ENCODE measurements at regions not wholly inside any gene's neighbourhood (a gene's known extent, or its start where the extent isn't known, plus 50 kb on each side); places are given as distances from the start of the nearest gene placed in this dataset.
A peak's percentile ranks its signal among the peaks of the same experiment; 100 is the strongest.
"Not testable (repeated sequence)": the region's sequence is repeated elsewhere in the genome, so short reads cannot be mapped to it uniquely, and the experiment has no call there.

DNA sequence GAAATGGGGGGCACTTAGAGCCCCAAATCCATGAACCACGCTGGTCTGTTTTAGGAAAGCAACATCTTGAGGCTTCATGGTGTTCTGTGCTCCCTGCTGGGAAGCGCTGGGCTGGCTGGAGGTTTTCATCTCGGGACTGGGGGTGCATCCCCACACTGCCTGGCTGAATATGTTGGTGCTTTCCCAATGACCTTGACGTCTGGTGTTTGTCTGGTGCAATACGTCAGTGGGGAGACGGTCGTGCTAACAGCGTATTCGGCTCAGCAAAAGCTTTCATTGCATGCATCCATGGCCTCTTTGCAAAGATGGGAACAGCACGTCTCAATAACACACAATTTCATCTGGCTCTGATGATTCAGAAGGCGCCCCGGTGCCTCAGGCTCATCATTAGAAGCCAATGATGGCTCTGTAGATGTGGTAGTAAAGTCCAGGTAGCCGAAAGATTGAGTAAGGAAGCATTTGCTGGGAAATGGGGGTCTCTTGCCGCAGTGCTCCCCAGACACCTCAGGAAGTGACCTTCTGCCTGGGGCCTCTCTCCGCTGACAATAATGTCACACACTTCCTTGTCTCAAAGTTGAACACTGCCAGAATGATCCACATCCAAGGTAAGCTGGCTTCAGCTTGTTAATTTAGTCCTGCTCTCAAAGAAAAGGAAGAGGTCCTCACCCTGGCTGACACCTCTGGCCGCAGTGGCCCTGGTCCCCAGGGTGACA is 97.7 kb downstream of the ING1 start:
- DNase-seq (ENCODE audit: low spot score), result no peak

DNA sequence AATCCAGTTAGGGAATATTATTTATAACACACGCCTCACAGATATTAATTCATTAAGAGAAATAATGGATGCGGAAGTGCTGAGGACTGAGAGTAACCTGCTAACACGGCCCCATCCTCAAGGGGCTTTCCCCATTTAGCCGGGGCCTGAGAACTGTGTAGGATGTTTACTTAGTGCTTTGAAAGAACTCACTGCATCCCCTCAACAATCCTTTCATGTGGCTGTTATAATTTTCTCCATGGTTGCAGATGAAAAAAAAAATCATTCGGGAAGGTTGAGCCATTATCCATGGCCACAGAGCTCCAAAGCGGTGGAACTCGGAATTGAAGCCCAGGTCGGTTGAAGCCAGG is 98.2 kb downstream of the ING1 start:
- DNase-seq (ENCODE audit: low spot score), result no peak

DNA sequence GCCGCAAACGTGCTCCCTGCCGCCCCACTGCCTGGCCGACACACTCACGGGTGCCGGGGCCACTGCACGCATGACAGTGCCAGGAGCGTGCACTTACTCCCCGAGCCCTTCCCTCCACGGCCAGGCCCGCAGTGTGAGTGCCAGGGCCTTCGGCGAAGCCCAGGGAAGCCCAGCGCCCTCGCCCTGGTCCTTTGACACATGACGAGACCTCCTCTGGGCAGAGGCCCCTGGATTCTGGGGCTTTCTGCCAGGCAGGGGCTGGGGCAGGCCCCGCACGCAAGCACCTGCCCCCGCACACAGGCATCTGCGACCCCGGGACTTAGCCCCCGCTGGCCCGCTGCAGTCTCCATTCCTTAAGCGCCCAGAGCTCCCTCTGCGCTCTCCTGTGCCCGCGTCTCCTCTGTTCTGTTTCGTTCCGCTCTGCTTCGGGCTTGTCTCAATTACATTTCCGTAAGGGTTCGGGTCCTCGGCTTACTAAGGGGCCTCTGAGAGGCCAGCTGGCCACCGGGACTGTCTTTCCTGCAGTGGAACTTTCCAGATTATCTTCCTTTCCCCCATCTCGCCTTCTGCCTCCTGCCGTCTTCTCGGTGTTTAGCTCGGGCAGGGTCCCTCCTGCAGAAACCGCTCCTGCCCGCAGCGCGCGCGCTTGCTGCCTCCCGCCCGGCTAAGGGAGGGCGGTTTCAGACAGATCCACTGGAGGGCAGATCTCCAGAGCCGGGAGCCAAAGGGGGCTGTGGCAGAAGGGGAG is 98.8 kb downstream of the ING1 start:
- no peak for DNase-seq (ENCODE audit: low spot score)

DNA sequence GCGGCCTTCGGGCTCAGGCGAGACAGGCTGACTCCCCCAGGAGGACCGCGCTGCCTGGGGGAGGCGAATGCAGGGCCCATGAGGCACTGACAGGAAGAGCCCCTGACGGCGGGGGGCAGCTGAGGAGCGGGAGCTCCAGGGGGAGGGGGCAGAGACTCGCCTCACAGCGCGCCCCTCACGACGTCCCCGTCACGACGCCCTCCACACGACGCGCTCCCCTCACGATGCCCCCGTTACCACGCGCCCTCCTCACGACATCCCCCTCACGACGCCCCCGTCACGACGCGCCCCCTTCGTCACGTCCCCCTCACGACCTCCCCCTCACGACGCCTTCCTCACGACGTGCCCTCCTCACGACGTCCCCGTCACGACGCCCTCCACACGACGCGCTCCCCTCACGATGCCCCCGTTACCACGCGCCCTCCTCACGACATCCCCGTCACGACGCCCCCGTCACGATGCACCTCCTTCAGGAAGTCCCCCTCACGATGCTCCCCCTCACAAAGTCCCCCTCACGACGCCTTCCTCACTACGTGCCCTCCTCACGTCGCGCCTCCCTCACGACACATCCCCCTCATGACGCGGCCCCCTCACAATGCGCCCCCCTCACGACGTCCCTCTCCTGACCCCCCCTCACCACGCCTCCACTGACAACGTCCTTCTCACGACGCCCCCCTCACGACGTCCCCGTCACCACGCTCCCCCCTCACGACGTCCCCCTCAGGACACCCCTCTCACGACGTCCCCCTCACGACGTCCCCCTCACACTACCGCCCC is 99.6 kb downstream of the ING1 start:
- DNase-seq (ENCODE audit: low spot score), result no peak

DNA sequence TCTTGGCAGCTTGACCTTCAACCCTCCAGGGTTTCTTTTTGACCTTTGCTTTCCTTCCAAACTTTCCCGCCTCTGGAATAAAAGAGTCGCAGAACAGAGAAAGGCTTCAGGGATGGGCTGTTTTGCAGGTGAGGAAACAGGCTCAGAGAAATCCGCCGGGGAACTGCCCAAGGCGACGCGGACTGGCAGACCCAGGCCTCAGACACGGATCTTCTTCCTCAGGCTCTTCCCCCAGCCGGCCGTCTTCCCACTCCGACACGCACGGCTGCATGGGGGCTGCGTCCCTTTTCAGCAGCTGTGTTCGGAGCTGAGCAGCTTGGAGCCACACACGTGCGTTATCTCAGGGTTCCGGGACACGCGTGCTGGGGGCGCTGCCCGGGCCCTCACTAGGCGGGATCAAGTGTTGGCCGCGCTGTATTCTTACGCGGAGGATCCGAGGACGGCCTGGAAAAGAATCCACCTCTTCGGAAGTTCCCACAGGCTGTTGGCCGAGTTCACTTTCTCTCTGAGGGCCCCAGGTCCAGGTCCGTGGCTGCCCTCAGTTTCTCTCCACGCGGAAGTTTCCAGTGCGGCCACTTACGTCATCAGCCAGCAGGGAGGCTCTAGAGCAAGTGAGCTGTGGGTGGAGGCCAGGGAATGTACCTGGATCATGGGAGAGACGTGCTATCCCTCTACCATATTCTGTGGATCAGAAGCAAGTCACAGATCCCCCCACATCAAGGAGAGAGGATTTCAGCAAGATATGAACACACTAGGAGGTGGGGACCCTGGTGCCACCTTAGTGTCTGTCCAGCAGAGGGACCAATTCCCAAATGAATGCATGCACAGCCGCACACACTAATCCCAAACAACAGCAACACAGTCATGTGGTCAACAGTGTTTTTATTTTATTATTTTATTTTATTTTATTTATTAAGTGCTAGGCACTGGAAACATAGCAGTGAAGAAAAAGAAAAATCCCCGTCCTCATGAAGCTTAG is 100.4 kb downstream of the ING1 start:
- no peak for DNase-seq (ENCODE audit: low spot score)

DNA sequence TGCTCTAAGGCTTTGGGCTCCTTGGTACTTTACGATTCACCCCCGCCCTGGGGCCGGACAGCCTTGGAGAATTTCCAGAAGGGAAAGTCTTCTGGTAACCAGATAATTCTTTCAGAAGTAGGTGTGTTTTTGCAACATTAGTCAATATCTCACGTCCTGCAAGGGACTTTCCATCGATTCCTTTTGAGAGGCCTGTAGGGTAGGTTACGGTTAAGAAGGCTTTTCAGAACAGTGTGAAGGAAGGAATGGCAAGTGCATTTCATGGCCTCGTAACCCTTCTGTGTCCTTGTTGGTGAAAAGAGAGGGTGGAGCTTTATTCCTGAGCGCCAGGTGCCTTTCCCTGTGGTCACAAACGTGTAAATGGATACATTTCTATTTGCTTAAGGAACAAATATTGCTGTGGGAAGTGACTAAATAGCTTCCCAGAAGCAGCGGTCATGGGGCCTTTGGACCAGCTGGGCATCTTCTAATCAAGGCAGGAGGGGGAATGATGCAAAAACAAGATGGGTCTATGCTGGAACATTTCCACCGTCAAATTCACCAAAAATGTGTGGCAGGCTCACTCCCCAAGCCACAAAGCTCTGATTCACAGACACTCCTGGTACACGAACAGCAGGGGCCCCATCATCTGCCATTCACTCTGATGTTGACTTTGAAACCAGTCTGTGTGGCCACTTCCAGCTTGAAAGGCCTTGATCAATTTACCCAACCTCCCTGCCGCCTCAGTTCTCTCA is 99.2 kb downstream of the ANKRD10 start:
- no peak for DNase-seq (ENCODE audit: low spot score)

DNA sequence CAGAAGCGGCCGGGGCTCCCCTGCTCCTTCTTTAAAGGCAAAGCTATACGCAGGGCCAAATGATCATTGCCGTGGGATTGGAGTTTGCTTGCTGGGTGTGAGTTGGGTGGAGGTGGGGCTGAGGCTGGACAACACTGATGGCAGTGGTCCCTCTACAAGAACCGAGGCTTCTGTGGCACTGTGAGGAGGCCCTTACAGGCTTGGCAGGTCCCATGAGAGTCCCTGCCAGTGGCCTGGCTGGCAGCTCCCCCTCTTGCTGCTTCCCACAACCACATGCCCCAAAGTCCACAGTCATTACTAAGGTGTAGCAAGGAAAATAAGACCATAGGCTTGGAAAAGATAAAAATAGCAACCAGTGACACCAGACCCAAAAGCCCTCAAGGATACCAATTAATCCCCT is 98.4 kb downstream of the ANKRD10 start:
- DNase-seq (ENCODE audit: low spot score), result no peak

DNA sequence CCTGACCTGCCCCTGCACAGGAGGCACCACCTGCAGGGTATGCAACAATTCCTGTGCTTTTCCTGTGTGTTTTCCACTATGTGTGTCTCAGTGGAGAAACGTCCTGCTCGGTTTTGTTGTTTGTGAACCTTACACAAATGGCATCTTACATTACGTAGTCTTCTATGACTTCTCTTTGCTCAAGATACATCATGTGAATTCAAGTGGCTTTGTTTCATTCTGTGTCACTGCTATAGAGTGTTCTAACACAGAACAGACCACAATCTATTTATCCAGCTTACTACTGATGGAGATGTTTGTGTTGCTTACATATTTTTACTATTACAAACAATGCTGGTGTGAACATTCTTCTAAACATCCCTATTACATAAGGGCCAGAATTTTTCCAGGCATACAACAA is 97.7 kb downstream of the ANKRD10 start:
- no peak for DNase-seq (ENCODE audit: low spot score)

DNA sequence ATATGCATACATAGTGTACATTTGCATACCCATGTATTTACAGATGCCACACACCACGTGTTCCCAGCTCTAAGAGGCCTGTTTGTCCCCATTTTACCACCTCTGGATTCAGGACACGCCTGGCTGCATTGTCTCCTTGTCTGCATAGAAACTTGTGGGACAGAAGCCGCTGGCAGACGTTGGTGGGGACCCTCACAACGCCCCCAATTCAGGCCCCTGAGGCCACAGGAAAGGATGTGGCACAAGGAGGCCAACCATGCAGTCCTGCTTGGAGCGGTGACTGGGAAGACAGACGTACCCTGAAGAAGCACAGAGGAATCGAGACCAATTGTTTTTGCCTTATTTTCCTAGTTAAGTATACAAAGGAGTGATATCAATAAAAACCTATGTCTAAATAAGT is 96.1 kb downstream of the ANKRD10 start:
- DNase-seq (ENCODE audit: low spot score), result no peak

DNA sequence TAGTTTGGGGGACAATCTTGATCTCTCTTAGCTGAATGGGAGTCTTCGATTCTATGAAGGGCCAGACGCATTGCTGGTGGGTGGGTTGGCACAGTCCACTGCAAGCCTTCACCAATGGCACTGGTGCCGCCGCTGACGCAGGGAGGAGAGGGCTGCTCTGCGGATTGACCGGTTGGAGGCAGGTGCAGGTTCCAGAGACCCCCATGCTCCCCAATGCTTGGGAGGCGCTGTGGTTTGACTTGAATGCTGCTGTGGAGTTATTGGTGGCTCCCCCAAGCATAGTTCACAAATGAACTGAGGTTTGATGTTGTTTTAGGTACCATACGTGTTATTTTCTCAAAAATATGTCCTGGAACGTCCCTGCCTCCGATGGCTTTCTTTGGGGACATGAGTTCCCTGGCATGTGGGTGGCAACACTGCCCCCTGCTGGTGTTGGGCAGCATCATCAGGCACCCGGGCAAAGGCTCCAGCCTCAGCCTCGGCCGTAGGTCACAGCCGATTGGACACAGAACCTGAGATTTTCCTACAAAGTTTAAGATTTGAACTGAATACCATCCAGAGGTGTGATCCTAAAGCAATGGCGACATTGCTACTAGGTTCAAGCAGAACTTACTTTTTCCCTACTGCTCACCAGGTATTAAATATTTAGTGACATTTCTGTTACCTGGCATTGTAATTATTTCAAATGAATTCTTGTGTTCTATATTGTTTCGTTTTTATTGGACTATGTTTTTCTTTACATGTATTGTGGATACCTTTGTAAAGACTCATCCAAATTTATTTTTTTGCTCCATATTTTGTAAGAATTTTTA is 95.5 kb downstream of the ANKRD10 start:
- DNase-seq (ENCODE audit: low spot score), result peak; percentile 77

DNA sequence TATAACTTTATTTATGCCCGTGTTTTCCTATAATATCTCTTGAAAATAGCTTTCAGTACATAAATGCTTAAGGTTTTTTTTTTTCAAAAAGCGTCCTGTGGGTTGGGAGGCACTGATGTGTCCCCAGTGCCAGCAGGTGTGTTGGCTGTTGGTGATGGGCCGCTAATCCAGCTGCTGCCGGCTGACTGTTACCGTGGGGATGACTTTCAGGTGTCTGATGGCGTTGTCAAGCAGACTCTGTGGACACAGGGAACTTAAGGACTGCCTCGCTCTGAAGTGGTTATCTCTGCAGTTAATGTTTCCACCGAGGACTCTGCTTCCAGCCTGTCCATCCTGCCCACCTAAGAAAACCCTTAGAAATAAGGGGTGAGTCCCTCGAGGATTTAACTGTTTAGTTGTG is 94.5 kb downstream of the ANKRD10 start:
- no peak for DNase-seq (ENCODE audit: low spot score)

DNA sequence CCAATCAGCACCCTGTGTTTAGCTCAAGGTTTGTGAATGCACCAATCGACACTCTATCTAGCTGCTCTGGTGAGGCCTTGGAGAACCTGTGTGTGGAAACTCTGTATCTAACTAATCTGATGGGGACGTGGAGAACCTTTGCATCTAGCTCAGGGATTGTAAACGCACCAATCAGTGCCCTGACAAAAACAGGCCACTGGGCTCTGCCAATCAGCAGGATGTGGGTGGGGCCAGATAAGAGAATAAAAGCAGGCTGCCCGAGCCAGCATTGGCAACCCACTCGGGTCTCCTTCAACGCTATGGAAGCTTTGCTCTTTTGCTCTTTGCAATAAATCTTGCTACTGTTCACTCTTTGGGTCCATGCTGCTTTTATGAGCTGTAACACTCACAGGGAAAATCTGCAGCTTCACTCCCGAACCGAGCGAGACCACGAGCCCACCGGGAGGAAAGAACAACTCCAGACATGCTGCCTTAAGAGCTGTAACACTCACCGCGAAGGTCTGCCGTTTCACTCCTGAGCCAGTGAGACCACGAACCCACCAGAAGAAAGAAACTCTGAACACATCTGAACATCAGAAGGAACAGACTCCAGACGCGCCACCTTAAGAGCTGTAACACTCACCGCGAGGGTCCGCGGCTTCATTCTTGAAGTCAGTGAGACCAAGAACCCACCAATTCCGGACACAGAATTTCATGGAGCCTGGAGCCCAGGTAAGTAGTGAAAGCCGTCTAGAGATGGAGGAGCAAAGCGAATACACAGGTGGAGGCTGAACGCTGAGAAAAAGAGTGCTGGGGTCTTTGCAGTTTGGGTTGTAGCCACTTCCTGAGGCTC is 92.8 kb downstream of the ANKRD10 start:
- not testable (repeated sequence) for DNase-seq (ENCODE audit: low spot score)

DNA sequence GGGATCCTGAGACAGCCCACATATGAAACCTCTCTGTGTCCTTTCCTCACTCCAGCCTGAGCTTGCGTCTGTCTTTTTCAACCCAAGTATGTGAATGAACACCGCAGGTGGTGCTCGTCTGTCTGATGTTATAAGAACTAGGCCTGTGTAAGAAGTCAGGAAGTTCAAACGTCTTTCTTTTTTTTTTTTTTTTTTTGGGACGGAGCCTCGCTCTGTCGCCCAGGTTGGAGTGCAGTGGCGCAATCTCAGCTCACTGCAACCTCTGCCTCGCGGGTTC is 92.3 kb downstream of the ANKRD10 start:
- no peak for DNase-seq (ENCODE audit: low spot score)

DNA sequence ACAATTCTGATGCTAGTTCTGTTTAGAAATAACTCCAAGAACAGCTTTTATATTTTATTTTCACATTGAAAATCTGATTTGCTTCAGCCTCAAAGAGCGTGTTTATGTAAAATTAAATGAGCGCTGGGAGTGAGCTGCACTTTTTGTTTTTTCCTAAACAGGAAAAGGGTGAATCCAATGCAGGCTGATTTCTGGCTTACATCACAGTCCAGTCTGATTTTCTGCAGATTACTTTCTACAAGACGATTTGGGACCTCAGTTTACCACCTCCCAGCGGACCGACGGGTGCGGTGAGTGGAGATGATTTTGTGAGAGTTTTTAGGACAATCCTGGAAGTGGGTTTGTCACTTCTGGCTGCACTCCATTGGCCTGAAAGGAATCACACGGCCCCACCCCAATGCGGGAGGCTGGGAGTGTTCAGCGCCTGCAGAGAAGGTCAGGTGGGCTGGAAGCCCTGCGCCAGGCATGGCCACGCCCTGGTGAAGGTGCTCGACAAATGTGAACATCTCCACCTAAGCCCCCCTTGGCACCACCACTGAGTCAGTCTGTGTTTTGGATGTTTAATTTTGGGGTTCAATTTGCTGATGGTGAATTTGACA is 90.1 kb downstream of the ANKRD10 start:
- DNase-seq (ENCODE audit: low spot score), result no peak

DNA sequence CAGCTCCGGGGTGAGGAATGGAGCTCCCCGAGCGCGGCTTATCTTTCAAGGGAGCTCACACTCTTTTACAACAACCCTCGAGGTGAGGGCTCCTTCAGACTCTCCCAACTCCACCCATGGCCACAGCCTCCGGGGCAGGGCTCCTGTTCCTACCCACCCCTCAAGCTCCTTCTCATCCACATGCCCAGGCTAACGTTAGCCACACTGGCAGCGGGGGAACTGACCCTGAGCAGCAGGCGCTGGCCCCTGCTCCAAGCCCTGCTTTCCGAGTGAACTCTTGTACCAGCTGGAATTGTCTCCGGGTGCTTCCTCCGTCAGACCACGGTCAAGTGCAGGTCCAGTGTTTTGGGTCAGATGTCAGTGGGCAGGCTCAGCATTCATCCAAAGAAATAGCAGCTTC is 89.4 kb downstream of the ANKRD10 start:
- no peak for DNase-seq (ENCODE audit: low spot score)

DNA sequence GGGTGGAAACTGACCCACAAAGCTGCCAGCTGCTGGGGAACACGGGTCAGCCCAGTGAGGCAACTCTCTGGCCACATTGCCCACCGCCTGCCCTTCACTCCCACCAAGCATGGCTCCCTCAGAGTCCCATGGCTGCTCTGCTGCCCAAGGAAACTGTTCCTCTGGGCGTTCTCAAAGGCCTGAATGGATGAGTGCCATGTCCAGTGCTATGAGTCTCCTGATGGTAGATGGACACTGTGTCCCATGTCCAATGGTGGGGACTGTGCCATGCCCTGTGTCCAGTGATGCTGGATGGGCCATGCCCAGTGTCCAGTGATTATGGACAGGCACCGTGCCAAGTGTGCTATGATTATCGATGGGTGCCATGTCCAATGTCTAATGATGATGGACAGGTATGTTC is 88.8 kb downstream of the ANKRD10 start:
- DNase-seq (ENCODE audit: low spot score), result no peak

DNA sequence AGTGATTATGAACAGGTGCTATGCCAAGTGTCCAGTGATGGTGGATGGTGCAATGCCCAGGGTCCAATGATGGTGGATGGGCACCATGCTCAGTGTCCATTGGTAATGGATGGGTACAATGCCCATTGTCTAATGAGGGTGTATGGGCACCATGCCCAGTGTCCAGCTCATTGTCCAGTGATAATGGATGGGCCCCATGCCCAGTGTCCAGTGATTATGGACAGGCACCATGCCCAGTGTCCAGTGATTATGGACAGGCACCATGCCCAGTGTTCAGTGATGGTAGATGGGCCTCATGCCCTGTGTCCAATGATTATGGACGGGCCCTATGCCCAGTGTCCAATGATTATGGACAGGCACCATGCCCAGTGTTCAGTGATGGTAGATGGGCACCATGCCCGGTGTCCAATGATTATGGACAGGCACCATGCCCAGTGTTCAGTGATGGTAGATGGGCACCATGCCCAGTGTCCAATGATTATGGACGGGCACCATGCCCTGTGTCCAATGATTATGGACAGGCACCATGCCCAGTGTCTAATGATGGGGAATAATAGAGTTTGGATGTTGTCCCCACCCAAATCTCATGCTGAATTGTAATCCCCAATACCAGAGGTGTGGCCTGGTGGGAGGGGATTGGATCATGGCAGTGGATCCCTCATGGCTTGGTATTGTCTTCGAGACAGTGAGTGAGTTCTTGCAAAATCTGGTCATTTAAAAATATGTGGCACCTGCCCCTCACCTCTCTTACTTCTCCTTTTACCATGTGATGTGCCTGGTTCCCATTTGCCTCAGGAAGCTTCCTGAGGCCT is 87.8 kb downstream of the ANKRD10 start:
- no peak for DNase-seq (ENCODE audit: low spot score)
